GM12878 (cell line): ENCODE measurements at regions not wholly inside any gene's neighbourhood (a gene's known extent, or its start where the extent isn't known, plus 50 kb on each side); places are given as distances from the start of the nearest gene placed in this dataset.
A peak's percentile ranks its signal among the peaks of the same experiment; 100 is the strongest.

Experiments used
- ATAC-seq: fragments of 200-7000 bp; cut with Tn5 transposase; 3 replicates; pipeline ENCODE4 v1.9.1; 2020; ENCODE audit warnings: mild to moderate bottlenecking, moderate library complexity
- BruUV-seq: library from RNA; stranded (reverse); fragments of 400-500 nt; replicated peaks from 2 replicates; lab custom pipeline; 2021; lab: Mats Ljungman, UMichigan
- CTCF ChIA-PET: fragments of 300-600 bp; sonication (Branson Sonifier 250); formaldehyde crosslinking; extraction: SDS; loops from one replicate; lab custom pipeline; 2021; ENCODE audit warnings: inconsistent platforms; lab: Yijun Ruan, JAX
- POLR2A ChIA-PET: fragments of 350-600 bp; formaldehyde crosslinking; extraction: SDS; loops from one replicate; lab custom pipeline; 2021; ENCODE audit warnings: inconsistent platforms; lab: Charles Lee
- RAD21 ChIA-PET: fragments of 300-600 bp; sonication (Branson Sonifier 250); formaldehyde crosslinking; loops from one replicate; lab custom pipeline; 2023; ENCODE audit warnings: antibody characterized with exemption; ENCODE audit not compliant: unreplicated experiment; lab: Charles Lee
- SMC1A ChIA-PET: fragments of 300-600 bp; sonication (Branson Sonifier 250); formaldehyde crosslinking; loops from one replicate; lab custom pipeline; 2023; ENCODE audit not compliant: unreplicated experiment, uncharacterized antibody; lab: Charles Lee
- DNase-seq: peaks from one replicate; pipeline ENCODE4 v3.0.0-alpha.2; 2011; ENCODE audit warnings: low read depth, low spot score
- FAIRE-seq: peaks from 3 replicates; lab custom pipeline; 2011; peaks lifted over from hg19 to GRCh38; lab: Jason Lieb, UNC
- H2AFZ ChIP-seq: 2 replicates; pipeline ENCODE4 v1.6.0; 2011; ENCODE audit warnings: low read depth, low read length, control low read depth; ENCODE audit not compliant: control insufficient read depth
- H3K27ac ChIP-seq: 2 replicates; pipeline ENCODE4 v1.5.1; 2011; ENCODE audit warnings: control low read depth; ENCODE audit not compliant: control insufficient read depth, insufficient read depth
- H3K27me3 ChIP-seq, 2 experiments: replicated peaks in 1 of 2; 2 replicates each; pipeline versions ENCODE4 v1.6.0 to v1.6.1; 2011; ENCODE audit warnings: low read length in 1 of 2; ENCODE audit not compliant: control insufficient read depth in 2 of 2, insufficient read depth in 2 of 2
- H3K36me3 ChIP-seq, 2 experiments: 2 replicates each; pipeline ENCODE4 v1.5.1; 2011; ENCODE audit warnings: low read length in 1 of 2; ENCODE audit not compliant: control insufficient read depth in 2 of 2, insufficient read depth in 2 of 2
- H3K4me1 ChIP-seq: 2 replicates; pipeline ENCODE4 v1.6.1; 2011; ENCODE audit warnings: mild to moderate bottlenecking, low read length, moderate library complexity, mixed read lengths; ENCODE audit not compliant: control insufficient read depth, insufficient read depth
- H3K4me2 ChIP-seq: 2 replicates; pipeline ENCODE4 v1.6.0; 2011; ENCODE audit warnings: control low read depth; ENCODE audit not compliant: control insufficient read depth, insufficient read depth
- H3K4me3 ChIP-seq: fragments of 200-600 bp; sonication (generic); 2 replicates; pipeline ENCODE4 v1.5.1; 2016
- H3K79me2 ChIP-seq: 2 replicates; pipeline ENCODE4 v1.6.0; 2011; ENCODE audit warnings: low read length; ENCODE audit not compliant: control insufficient read depth, insufficient read depth
- H3K9ac ChIP-seq: 2 replicates; pipeline ENCODE4 v1.8.0; 2011; ENCODE audit warnings: low read length, control low read depth, mixed read lengths; ENCODE audit not compliant: control insufficient read depth, insufficient read depth
- H3K9me3 ChIP-seq: replicated peaks from 3 replicates; pipeline ENCODE4 v1.5.1; 2011; ENCODE audit warnings: mild to moderate bottlenecking, low read length; ENCODE audit not compliant: control insufficient read depth, insufficient read depth
- H4K20me1 ChIP-seq: 2 replicates; pipeline ENCODE4 v1.6.0; 2011; ENCODE audit not compliant: control insufficient read depth, insufficient read depth
- ATF2 ChIP-seq: IDR thresholded peaks from 2 replicates; pipeline ENCODE4 v1.6.1; 2012; ENCODE audit warnings: low read length, inconsistent platforms
- BACH1 ChIP-seq: fragments of 450-650 bp; IDR thresholded peaks from 2 replicates; pipeline ENCODE4 v1.6.1; 2017; ENCODE audit warnings: mild to moderate bottlenecking, borderline replicate concordance
- CEBPB ChIP-seq, 2 experiments: fragments of 150-350 bp in 1 of 2; IDR thresholded peaks; 2 replicates each; pipeline ENCODE4 v1.6.1; 2012 to 2014; ENCODE audit warnings: low read depth in 2 of 2, low read length in 2 of 2, borderline replicate concordance in 1 of 2, inconsistent platforms in 1 of 2
- CREM ChIP-seq: IDR thresholded peaks from 2 replicates; pipeline ENCODE4 v1.6.1; 2014; ENCODE audit warnings: antibody characterized with exemption, low read depth
- DPF2 ChIP-seq: fragments of 450-650 bp; IDR thresholded peaks from 2 replicates; pipeline ENCODE4 v1.6.1; 2017; ENCODE audit warnings: mild to moderate bottlenecking
- EED ChIP-seq: sonication (generic); IDR thresholded peaks from 2 replicates; pipeline ENCODE4 v1.6.1; 2016; ENCODE audit warnings: antibody characterized with exemption, low read depth
- EP300 ChIP-seq, 2 experiments: fragments of 150-350 bp in 1 of 2; IDR thresholded peaks; 2 replicates each; pipeline ENCODE4 v1.6.1; 2011 to 2012; ENCODE audit warnings: low read depth in 2 of 2, low read length in 2 of 2, borderline replicate concordance in 1 of 2, improper control_type of control experiment in 1 of 2, inconsistent platforms in 1 of 2; ENCODE audit not compliant: control insufficient read depth in 1 of 2
- ESRRA ChIP-seq: IDR thresholded peaks from 2 replicates; pipeline ENCODE4 v1.6.1; 2012; ENCODE audit warnings: mild to moderate bottlenecking, low read length, improper control_type of control experiment
- JUNB ChIP-seq: IDR thresholded peaks from 2 replicates; pipeline ENCODE4 v1.6.1; 2016; ENCODE audit warnings: antibody characterized with exemption, mild to moderate bottlenecking
- JUND ChIP-seq: IDR thresholded peaks from 2 replicates; pipeline ENCODE4 v1.6.1; 2012; ENCODE audit warnings: low read depth, mild to moderate bottlenecking, low read length, improper control_type of control experiment, moderate library complexity
- MEF2A ChIP-seq: IDR thresholded peaks from 2 replicates; pipeline ENCODE4 v1.6.1; 2011; ENCODE audit warnings: low read depth, mild to moderate bottlenecking, low read length, moderate library complexity; ENCODE audit not compliant: insufficient read depth
- MTA3 ChIP-seq: IDR thresholded peaks from 2 replicates; pipeline ENCODE4 v1.6.1; 2012; ENCODE audit warnings: low read length, inconsistent platforms, borderline replicate concordance
- NFIC ChIP-seq: IDR thresholded peaks from 2 replicates; pipeline ENCODE4 v1.6.1; 2012; ENCODE audit warnings: low read depth, mild to moderate bottlenecking, inconsistent platforms, low read length, moderate library complexity
- PAX5 ChIP-seq: IDR thresholded peaks from 2 replicates; pipeline ENCODE4 v1.6.1; 2011; ENCODE audit warnings: low read depth, low read length, borderline replicate concordance
- PML ChIP-seq: IDR thresholded peaks from 2 replicates; pipeline ENCODE4 v1.6.1; 2012; ENCODE audit warnings: low read length, inconsistent platforms
- POLR2A ChIP-seq: IDR thresholded peaks from 2 replicates; pipeline ENCODE4 v1.6.1; 2011; ENCODE audit warnings: low read depth, mild to moderate bottlenecking, low read length
- POU2F2 ChIP-seq: IDR thresholded peaks from 3 replicates; pipeline ENCODE4 v1.6.1; 2011; ENCODE audit warnings: low read depth, mild to moderate bottlenecking, low read length, borderline replicate concordance
- RAD21 ChIP-seq: IDR thresholded peaks from 2 replicates; pipeline ENCODE4 v1.6.1; 2011; ENCODE audit warnings: mild to moderate bottlenecking, low read depth, low read length, moderate library complexity; ENCODE audit not compliant: insufficient read depth
- RAD51 ChIP-seq: fragments of 450-650 bp; IDR thresholded peaks from 2 replicates; pipeline ENCODE4 v1.6.1; 2016; ENCODE audit warnings: moderate library complexity, mild to moderate bottlenecking, inconsistent platforms
- RBBP5 ChIP-seq: fragments of 200-600 bp; sonication (generic); conservative IDR thresholded peaks from 2 replicates; pipeline ENCODE4 v1.6.1; 2016
- SIX5 ChIP-seq: IDR thresholded peaks from 2 replicates; pipeline ENCODE4 v1.6.1; 2011; ENCODE audit warnings: mild to moderate bottlenecking, low read depth, low read length, moderate library complexity; ENCODE audit not compliant: severe bottlenecking
- SP1 ChIP-seq: IDR thresholded peaks from one replicate; pipeline ENCODE4 v1.6.1; 2011; ENCODE audit warnings: low read depth, low read length
- TAF1 ChIP-seq: IDR thresholded peaks from 2 replicates; pipeline ENCODE4 v1.6.1; 2011; ENCODE audit warnings: mild to moderate bottlenecking, low read depth, low read length, borderline replicate concordance
- ZBED1 ChIP-seq: IDR thresholded peaks from 2 replicates; pipeline ENCODE4 v1.6.1; 2016; ENCODE audit warnings: borderline replicate concordance
- WGBS: methylation state at CpG from one replicate; pipeline ENCODE4 v1.1.6; 2016; ENCODE audit warnings: low lambda C conversion rate; ENCODE audit not compliant: insufficient replicate concordance, insufficient coverage; ENCODE audit errors: missing lambda C conversion rate; 5-methylcytosine and 5-hydroxymethylcytosine counted together
- in situ Hi-C: fragments of 300-500 bp; cut with MboI; formaldehyde crosslinking; loops from 9 replicates; pipeline ENCODE4 v1.14.3; 2018; ENCODE audit warnings: mixed read lengths
- intact Hi-C: fragments of 100-400 bp; cut with micrococcal nuclease; formaldehyde crosslinking; loops from one replicate; pipeline ENCODE4 v1.14.2; 2022; ENCODE audit not compliant: unreplicated experiment
- TF ChIP-seq, protein P1 (sequence below): IDR thresholded peaks from 2 replicates; pipeline ENCODE4 v1.6.1; 2012; ENCODE audit warnings: low read depth, low read length, improper control_type of control experiment

DNA sequence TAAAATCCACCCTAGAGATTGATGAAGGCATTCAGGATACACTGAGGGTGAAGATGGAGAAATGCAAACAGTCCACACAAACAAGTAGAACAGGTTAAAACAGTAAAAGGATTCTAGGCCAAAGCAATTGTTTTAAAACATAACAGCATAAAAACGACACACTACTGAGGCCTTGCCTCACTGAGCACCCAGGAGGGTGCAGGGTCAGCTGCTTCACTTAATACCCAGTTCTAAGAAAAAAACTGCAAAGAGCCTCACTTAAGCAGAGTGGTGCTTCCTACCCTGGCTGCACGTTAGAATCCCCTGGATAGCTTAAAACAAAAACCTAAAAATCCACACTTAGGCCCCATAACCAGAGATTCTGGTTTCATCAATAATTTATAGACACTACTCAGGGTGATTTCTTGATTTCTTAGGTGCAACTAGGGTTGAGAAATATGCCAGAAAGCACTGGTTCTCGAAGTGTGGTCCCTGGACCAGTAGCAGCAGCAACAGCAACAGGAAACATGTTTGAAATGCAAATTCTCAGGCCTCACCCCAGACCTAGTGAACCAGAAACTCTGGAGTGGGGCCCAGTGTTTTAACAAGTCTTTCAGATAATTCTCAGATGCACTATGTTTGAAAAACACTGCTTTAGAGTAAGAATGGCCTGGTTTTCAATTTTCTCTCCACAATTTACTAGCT is 279.1 kb downstream of the ZEB2 start:
- BruUV-seq = TSS peak; percentile 62
- no peak for TF ChIP-seq POLR2A
- TF ChIP-seq PML = 0 out of 2 replicates have a peak, but pooled peaks have one; percentile 35
- TF ChIP-seq POU2F2 = peak; percentile 83; the same call in 2 of the 3 replicates
- no peak for TF ChIP-seq ESRRA
- no peak for TF ChIP-seq JUND
- peak; percentile 60; the same call in 1 of the 2 replicates for TF ChIP-seq TAF1
- peak; percentile 36; the same call in 1 of the 2 replicates for TF ChIP-seq CREM
- no peak for TF ChIP-seq RAD51
- TF ChIP-seq ZBED1 = peak; percentile 13; the same call in 1 of the 2 replicates
- 0 out of 4 replicates have a peak, but pooled peaks of 1 of the 2 experiments have one; percentile 53 for TF ChIP-seq CEBPB (IDR thresholded peaks at IDR 0.05; ENCODE audit: borderline replicate concordance in 1 of 2, low read depth in 2 of 2, low read length in 2 of 2)
- TF ChIP-seq EP300 (IDR thresholded peaks at IDR 0.05; ENCODE audit: borderline replicate concordance in 1 of 2, control insufficient read depth in 1 of 2, low read depth in 2 of 2, low read length in 2 of 2) = peak in 1 of 2 experiments; percentile 19; a peak in 1 of 4 replicates
- TF ChIP-seq RAD21 = 0 out of 2 replicates have a peak, but pooled peaks have one; percentile 1
- no peak for TF ChIP-seq SIX5
- 0 out of 2 replicates have a peak, but pooled peaks have one; percentile 22 for TF ChIP-seq EED
- peak; percentile 67; the same call in 1 of the 2 replicates for TF ChIP-seq MTA3
- no peak for TF ChIP-seq RBBP5
- peak; percentile 42; the same call in 1 of the 2 replicates for TF ChIP-seq ATF2
- TF ChIP-seq NFIC = peak; percentile 76
- TF ChIP-seq PAX5 = peak; percentile 86; the same call in 1 of the 2 replicates
- TF ChIP-seq MEF2A = 0 out of 2 replicates have a peak, but pooled peaks have one; percentile 43
- TF ChIP-seq JUNB = no peak
- TF ChIP-seq SP1 = peak; percentile 36
- TF ChIP-seq, protein P1, sequence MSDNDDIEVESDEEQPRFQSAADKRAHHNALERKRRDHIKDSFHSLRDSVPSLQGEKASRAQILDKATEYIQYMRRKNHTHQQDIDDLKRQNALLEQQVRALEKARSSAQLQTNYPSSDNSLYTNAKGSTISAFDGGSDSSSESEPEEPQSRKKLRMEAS = no peak
- TF ChIP-seq BACH1 = no peak
- peak; percentile 24; the same call in 1 of the 2 replicates for TF ChIP-seq DPF2

More for the DNA sequence above, 279.1 kb downstream of the ZEB2 start:
- POLR2A ChIA-PET = interaction anchor here (1.0 to 2.3 kb wide), 8 partner anchors 9 to 87 kb away, joined by 3 to 9 read pairs (median 3); no protein-coding TSS in a partner anchor
- ATAC-seq (peak; percentile 93), FAIRE-seq (peak; percentile 27), DNase-seq (peak; percentile 74)
- Histone ChIP-seq H3K4me1 (peaks cover 33% of the 10 kb centered on the region), H3K36me3 (no peaks in the 10 kb centered on the region), H3K27me3 (no peaks in the 10 kb centered on the region), H2AFZ (peak overlapping the region; percentile 49), H3K79me2 (no peaks in the 10 kb centered on the region; the same call in 1 of the 2 replicates), H3K4me2 (peak overlapping the region; percentile 72), H3K4me3 (peak overlapping the region; percentile 39; the same call in 1 of the 2 replicates), H3K27ac (peak overlapping the region; percentile 78), H4K20me1 (no peaks in the 10 kb centered on the region), H3K9ac (peak overlapping the region; percentile 41), H3K9me3 (no peaks in the 10 kb centered on the region; the same call in 2 of the 3 replicates)
- SMC1A ChIA-PET = interaction anchor here (0.8 to 6.3 kb wide), 27 partner anchors 10 to 117 kb away, joined by 3 to 68 read pairs (median 7); a partner anchor contains a TSS
- WGBS = 0% methylated on average over 3 of the region's 3 CpGs
- CTCF ChIA-PET = interaction anchor here (1.0 to 3.4 kb wide), 5 partner anchors 11 to 88 kb away, joined by 3 to 8 read pairs (median 4); no protein-coding TSS in a partner anchor
- RAD21 ChIA-PET = interaction anchor here (0.7 to 3.3 kb wide), 19 partner anchors 10 to 90 kb away, joined by 3 to 20 read pairs (median 5); no protein-coding TSS in a partner anchor
- intact Hi-C loops = no loop called here
- in situ Hi-C loops = no loop called here
